ENCODE measurements at regions not wholly inside any gene's neighbourhood (a gene's known extent, or its start where the extent isn't known, plus 50 kb on each side); places are given as distances from the start of the nearest gene placed in this dataset.
"Not testable (repeated sequence)": the region's sequence is repeated elsewhere in the genome, so short reads cannot be mapped to it uniquely, and the experiment has no call there.

DNA sequence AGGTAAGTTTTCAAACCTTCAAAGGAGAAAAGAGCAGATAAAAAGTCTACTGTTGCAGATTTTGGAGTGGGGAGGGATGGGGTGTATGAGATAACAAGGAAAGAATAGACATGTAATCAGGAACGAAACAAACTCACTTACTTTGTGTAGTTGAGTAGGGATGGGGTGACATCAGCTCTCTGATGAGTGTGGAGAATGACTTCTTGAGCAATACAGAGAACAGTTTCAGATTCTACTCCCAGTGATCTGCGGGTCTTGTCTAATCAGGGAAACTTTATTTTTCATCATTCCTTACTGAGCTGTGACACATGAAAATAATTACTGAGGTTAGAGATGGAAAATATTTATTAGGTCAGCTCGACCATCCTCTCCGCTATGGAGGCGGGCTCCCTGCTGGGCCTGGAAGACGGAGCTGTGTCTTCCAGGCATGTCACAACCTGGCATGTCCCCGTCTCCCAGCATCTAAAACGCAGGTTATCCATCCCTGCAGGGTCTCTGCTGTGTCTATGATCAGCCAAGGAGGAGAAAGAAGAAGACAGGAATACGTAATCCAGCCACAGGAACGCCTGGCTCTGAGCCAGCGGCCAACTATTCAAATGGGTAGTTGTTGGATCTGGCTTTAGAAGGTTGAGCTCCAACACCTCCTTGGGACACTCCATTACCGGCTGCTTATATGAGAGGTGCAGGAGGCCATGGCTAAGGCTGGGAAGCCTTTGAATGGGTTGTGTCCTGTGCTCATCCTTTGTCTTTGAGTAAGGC, 99.0 kb upstream of the SATB2 start:
- no peak for ATAC-seq (ENCODE audit: low FRiP score)
- TF ChIP-seq, protein P1, sequence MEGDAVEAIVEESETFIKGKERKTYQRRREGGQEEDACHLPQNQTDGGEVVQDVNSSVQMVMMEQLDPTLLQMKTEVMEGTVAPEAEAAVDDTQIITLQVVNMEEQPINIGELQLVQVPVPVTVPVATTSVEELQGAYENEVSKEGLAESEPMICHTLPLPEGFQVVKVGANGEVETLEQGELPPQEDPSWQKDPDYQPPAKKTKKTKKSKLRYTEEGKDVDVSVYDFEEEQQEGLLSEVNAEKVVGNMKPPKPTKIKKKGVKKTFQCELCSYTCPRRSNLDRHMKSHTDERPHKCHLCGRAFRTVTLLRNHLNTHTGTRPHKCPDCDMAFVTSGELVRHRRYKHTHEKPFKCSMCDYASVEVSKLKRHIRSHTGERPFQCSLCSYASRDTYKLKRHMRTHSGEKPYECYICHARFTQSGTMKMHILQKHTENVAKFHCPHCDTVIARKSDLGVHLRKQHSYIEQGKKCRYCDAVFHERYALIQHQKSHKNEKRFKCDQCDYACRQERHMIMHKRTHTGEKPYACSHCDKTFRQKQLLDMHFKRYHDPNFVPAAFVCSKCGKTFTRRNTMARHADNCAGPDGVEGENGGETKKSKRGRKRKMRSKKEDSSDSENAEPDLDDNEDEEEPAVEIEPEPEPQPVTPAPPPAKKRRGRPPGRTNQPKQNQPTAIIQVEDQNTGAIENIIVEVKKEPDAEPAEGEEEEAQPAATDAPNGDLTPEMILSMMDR (IDR thresholded peaks at IDR 0.05) = no peak
- DNase-seq (ENCODE audit: low spot score) = no peak

DNA sequence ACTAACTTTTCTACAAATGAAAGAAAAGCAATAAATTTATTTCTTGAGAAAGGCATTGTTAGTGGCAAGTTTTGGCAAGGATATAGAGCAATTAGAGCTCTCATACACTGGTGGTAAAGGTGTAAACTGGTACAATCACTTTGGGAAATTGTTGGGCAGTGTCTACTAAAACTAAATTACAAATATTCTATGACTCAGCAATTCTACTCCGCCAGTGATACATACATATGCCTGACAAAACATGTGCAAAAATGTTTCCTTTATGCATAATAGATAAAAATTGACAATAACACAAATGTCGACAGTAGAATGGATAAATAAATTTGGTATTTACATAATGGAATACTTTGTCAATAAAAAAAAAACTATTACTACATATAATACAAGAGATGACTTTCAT, 96.3 kb upstream of the SATB2 start:
- TF ChIP-seq, protein P1 (IDR thresholded peaks at IDR 0.05) = no peak
- no peak for ATAC-seq (ENCODE audit: low FRiP score)
- no peak for DNase-seq (ENCODE audit: low spot score)

GRCh38 chr2:199552141-199552540, 94.4 kb upstream of the SATB2 start:
- TF ChIP-seq, protein P1 (IDR thresholded peaks at IDR 0.05) = no peak
- no peak for ATAC-seq (ENCODE audit: low FRiP score)
- no peak for DNase-seq (ENCODE audit: low spot score)

DNA sequence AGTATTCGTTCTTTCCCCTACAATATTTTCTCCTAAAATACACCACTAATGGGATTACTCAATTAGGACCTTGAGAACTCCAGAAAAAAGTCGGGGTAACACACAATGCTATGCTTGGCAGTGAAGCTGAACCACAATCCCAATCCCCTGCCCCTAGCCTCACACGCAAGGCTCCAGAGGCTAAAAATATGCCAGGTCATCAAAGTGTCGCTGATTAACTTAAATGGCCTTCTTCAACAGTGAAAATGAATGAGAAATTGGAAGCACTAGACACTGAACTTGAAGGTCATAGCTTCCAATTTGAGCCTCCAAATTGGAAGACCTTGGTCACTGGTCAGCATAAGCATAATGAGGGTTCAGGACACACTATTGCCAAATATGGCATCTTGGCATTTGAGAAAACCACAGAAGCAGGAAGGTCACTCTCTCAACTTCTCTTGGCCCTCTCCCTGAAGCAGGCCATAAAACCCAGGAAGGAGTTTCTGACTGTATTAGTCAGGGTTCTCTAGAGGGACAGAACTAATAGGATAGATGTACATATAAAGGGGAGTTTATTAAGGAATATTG, 86.0 kb upstream of the SATB2 start:
- TF ChIP-seq, protein P1 (IDR thresholded peaks at IDR 0.05) = no peak
- DNase-seq (ENCODE audit: low spot score) = no peak
- no peak for ATAC-seq (ENCODE audit: low FRiP score)

DNA sequence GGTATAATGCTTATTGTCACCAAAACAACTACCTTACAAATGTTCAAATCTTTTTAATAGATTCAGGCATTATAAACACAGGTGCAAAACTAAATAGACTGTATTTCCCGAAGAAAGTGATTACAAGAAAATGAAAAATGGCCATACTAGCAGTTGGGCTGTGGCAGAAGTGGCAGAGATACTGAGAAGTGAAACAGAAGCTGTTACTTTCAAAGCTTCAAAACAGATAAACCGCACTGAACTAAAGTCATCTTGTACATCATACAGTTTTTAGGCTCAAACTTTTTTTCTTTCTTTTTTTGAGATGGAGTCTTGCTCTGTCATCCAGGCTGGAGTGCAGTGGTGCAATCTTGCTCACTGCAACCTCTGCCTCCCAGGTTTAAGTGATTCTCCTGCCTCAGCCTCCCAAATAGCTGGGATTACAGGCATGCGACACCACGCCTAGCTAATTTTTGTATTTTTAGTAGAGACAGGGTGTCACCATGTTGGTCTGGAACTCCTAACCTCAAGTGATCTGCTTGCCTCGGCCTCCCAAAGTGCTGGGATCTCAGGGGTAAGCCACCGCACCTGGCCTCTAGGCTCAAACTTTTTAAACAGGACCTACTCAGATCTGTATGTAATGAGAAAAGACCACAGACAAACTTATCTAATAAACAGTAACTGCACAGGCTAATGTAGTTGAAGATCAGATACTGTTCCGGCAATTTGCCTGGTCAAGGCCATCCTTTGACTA, 77.9 kb upstream of the SATB2 start:
- ATAC-seq (ENCODE audit: low FRiP score) = no peak
- TF ChIP-seq, protein P1 (IDR thresholded peaks at IDR 0.05) = no peak

GRCh38 chr2:199533873-199534272, 76.1 kb upstream of the SATB2 start:
- not testable (repeated sequence) for DNase-seq (ENCODE audit: low spot score); ATAC-seq (ENCODE audit: low FRiP score)

More for the DNA sequence above, 77.9 kb upstream of the SATB2 start:
- no peak for DNase-seq (ENCODE audit: low spot score)

- TF ChIP-seq, protein P1 (IDR thresholded peaks at IDR 0.05) = no peak
- ATAC-seq (ENCODE audit: low FRiP score) (no peak), DNase-seq (ENCODE audit: low spot score) (no peak)
These were observed 69.3 kb upstream of the SATB2 start for GRCh38 chr2:199527071-199527470.
